Adrenal gland (tissue), 9 donors: ENCODE measurements at regions not wholly inside any gene's neighbourhood (a gene's known extent, or its start where the extent isn't known, plus 50 kb on each side); places are given as distances from the start of the nearest gene placed in this dataset.

Source experiments
- DNase-seq, 7 donors: peaks; one replicate each; pipeline ENCODE4 v3.0.0-alpha.2; 2019 to 2020
- H3K27ac ChIP-seq, 5 donors: fragments of 200-600 bp; sonication (generic) in 4 of 5; 1 replicate in 3 of 5; 2 replicates in 2 of 5; pipeline versions ENCODE4 v1.5.1 to v1.8.0; 2016 to 2020; ENCODE audit warnings: mild to moderate bottlenecking in 1 of 5
- H3K27me3 ChIP-seq: fragments of 200-600 bp; 2 replicates; pipeline ENCODE4 v1.8.0; 2021
- H3K36me3 ChIP-seq, 2 donors: fragments of 200-600 bp; replicated peaks in 1 of 2; 1 replicate in 1 of 2; 2 replicates in 1 of 2; pipeline versions ENCODE4 v1.5.1 to v1.8.0; 2018 to 2022
- H3K4me1 ChIP-seq, 2 donors: fragments of 200-600 bp; replicated peaks in 1 of 2; 1 replicate in 1 of 2; 2 replicates in 1 of 2; pipeline versions ENCODE4 v1.5.1 to v1.8.0; 2018 to 2021
- H3K4me3 ChIP-seq, 4 donors: fragments of 200-600 bp; sonication (generic) in 3 of 4; one replicate each; pipeline ENCODE4 v1.5.1; 2016 to 2018
- H3K9me3 ChIP-seq, 3 donors: fragments of 200-600 bp; sonication (generic) in 1 of 3; replicated peaks in 1 of 3; 1 replicate in 2 of 3; 2 replicates in 1 of 3; pipeline versions ENCODE4 v1.5.1 to v1.8.0; 2016 to 2021
- CTCF ChIP-seq, 6 experiments: fragments of 450-650 bp in 4 of 6; fragments of 200-600 bp in 2 of 6; sonication (generic) in 1 of 6; IDR thresholded peaks; 1 replicate in 5 of 6; 2 replicates in 1 of 6; pipeline versions ENCODE4 v1.5.1 to v1.8.0; 2016 to 2021; ENCODE audit warnings: antibody characterized with exemption in 6 of 6, mild to moderate bottlenecking in 2 of 6, moderate library complexity in 1 of 6
- POLR2A ChIP-seq, 2 donors: fragments of 450-650 bp; IDR thresholded peaks; one replicate each; pipeline ENCODE4 v1.6.1; 2017; ENCODE audit warnings: antibody characterized with exemption in 2 of 2, mild to moderate bottlenecking in 2 of 2, moderate library complexity in 1 of 2
- WGBS, 4 donors: extraction: QIAGEN DNeasy Blood & Tissue Kit in 2 of 4; methylation state at CpG; one replicate each; pipeline versions ENCODE4 v1.1.5 to v1.1.7; 2013 to 2017; 5-methylcytosine and 5-hydroxymethylcytosine counted together
- intact Hi-C, 2 donors: fragments of 100-400 bp; cut with DNase I; formaldehyde crosslinking; loops; one replicate each; pipeline versions ENCODE4 v1.14.1 to v1.15.0; 2022 to 2023
- donor health status: healthy with polysubstance abuse.
- donor health status: Bipolar disorder and iron deficiency.
- donor health status: DM: yes; HTN: yes; CAD: no.
- donor health status: DM: no; HTN: no; CAD: no.
- donor health status: DM: no; HTN: no; CAD: no.

DNA sequence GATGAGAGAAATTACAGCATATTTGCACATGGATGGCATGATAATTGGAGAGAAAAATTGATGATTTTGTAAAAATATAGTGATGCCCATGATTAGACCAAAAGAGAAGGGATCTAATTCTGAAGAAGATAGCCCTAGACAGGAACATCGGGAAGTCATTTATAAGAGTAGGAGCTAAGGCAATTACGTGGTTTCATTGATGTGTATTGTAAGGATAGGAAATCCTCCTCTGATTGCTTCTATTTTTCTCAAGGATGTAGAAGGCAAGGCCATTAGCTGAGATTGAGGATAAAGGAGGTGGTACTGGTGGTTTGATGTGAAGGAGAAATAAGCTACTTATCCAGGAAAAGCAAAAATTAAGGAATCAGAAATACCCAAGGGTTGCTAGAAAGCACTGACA lies 176.5 kb upstream of the SOX11 start:
- no peaks in the 10 kb centered on the region for H3K9me3 ChIP-seq
- WGBS, 4 donors, result 73 to 89% (median 82%) methylated on average over 2 of the region's 2 CpGs
- intact Hi-C loops, result no loop called here

DNA sequence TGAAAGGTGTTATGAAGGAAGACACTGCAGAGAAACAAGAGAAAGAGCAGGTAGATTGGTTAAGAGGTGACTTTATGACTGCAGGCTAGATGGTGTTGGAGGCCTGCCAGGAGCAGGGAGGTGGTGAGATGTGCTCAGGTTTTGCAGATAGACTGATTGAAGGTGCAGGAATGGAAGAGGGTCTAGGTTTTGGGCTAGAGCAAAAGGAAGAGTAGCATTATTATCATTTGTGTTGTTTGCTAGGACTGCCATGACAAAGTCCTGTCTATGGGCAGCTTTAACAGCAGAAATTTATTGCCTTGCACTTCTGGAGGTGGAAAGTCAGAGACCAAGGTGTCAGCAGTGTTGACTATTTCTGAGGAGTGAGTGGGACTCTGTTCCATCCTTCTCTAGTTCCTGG lies 172.9 kb upstream of the SOX11 start:
- no peak for DNase-seq
- Histone ChIP-seq H3K36me3 (no peaks in the 10 kb centered on the region), H3K4me3 (no peak overlapping the region), H3K27me3 (no peaks in the 10 kb centered on the region), H3K9me3 (no peaks in the 10 kb centered on the region), H3K4me1 (no peaks in the 10 kb centered on the region), H3K27ac (no peak overlapping the region)
- TF ChIP-seq POLR2A (IDR thresholded peaks at IDR 0.05) (no peak), CTCF (IDR thresholded peaks at IDR 0.05) (no peak)
- intact Hi-C loops, result no loop called here

More for the DNA sequence above, 176.5 kb upstream of the SOX11 start:
- DNase-seq, result no peak
- no peak for TF ChIP-seq POLR2A (IDR thresholded peaks at IDR 0.05)
- no peak for TF ChIP-seq CTCF (IDR thresholded peaks at IDR 0.05)
- Histone ChIP-seq H3K36me3 (no peaks in the 10 kb centered on the region), H3K27me3 (no peaks in the 10 kb centered on the region), H3K4me3 (no peak overlapping the region), H3K4me1 (no peaks in the 10 kb centered on the region), H3K27ac (no peak overlapping the region)

GRCh38 chr2:5520463-5520972 lies 171.7 kb upstream of the SOX11 start:
- H3K4me1 ChIP-seq, result no peaks in the 10 kb centered on the region
- 35 to 46% (median 42%) methylated on average over 7 of the region's 7 CpGs for WGBS, 4 donors
- intact Hi-C loops, result no loop called here
- no peaks in the 10 kb centered on the region for H3K36me3 ChIP-seq
- no peaks in the 10 kb centered on the region for H3K9me3 ChIP-seq
- TF ChIP-seq POLR2A (IDR thresholded peaks at IDR 0.05), result no peak
- no peak for TF ChIP-seq CTCF (IDR thresholded peaks at IDR 0.05)
- no peak overlapping the region for H3K4me3 ChIP-seq
- no peak overlapping the region for H3K27ac ChIP-seq
- H3K27me3 ChIP-seq, result no peaks in the 10 kb centered on the region
- no peak for DNase-seq

GRCh38 chr2:5521461-5521860 lies 170.7 kb upstream of the SOX11 start:
- Histone ChIP-seq H3K4me3 (no peak overlapping the region), H3K27me3 (no peaks in the 10 kb centered on the region), H3K27ac (no peak overlapping the region), H3K36me3 (no peaks in the 10 kb centered on the region), H3K4me1 (no peaks in the 10 kb centered on the region), H3K9me3 (no peaks in the 10 kb centered on the region)
- intact Hi-C loops, result no loop called here
- 64 to 79% (median 68%) methylated on average over 7 of the region's 7 CpGs for WGBS, 4 donors
- TF ChIP-seq CTCF (IDR thresholded peaks at IDR 0.05) (no peak), POLR2A (IDR thresholded peaks at IDR 0.05) (no peak)
- DNase-seq, result no peak
